ENCODE measurements at regions not wholly inside any gene's neighbourhood (a gene's known extent, or its start where the extent isn't known, plus 50 kb on each side); places are given as distances from the start of the nearest gene placed in this dataset.

DNA sequence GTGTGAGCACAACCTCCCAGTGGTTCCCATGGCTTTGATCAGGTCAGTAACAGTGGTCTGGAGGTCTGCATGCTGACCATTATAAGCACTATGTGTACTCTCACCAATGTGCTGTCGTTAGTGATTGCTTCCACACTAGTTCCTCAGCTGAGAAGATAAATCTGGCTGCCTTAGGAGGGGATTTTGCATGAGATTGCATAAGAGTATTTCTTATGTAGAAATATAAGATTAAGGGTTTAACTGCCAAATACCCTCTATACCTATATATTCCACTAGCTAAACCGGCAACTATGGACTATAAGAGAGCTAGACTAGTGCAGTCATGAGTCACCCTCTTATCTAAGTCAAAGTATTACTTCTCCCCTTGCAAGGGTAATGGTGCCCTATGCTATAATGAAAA is 580.2 kb downstream of the CDH11 start:
- H3K79me2 ChIP-seq (ENCODE audit: low read length), result no peaks in the 10 kb centered on the region
- TF ChIP-seq, protein P1, sequence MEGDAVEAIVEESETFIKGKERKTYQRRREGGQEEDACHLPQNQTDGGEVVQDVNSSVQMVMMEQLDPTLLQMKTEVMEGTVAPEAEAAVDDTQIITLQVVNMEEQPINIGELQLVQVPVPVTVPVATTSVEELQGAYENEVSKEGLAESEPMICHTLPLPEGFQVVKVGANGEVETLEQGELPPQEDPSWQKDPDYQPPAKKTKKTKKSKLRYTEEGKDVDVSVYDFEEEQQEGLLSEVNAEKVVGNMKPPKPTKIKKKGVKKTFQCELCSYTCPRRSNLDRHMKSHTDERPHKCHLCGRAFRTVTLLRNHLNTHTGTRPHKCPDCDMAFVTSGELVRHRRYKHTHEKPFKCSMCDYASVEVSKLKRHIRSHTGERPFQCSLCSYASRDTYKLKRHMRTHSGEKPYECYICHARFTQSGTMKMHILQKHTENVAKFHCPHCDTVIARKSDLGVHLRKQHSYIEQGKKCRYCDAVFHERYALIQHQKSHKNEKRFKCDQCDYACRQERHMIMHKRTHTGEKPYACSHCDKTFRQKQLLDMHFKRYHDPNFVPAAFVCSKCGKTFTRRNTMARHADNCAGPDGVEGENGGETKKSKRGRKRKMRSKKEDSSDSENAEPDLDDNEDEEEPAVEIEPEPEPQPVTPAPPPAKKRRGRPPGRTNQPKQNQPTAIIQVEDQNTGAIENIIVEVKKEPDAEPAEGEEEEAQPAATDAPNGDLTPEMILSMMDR (IDR thresholded peaks at IDR 0.05; ENCODE audit: low read length), result no peak
- TF ChIP-seq EZH2phosphoT487 (IDR thresholded peaks at IDR 0.05; ENCODE audit: low read length) (no peak), EZH2 (optimal IDR thresholded peaks at IDR 0.05; ENCODE audit: low read depth, low read length) (no peak)
- H3K4me3 ChIP-seq (ENCODE audit: low read length), result no peak overlapping the region
- H2AFZ ChIP-seq (ENCODE audit: low read length), result no peak overlapping the region
- H3K27ac ChIP-seq (ENCODE audit: low read length), result no peak overlapping the region
- H3K4me2 ChIP-seq (ENCODE audit: low read depth, low read length), result no peak overlapping the region
- 0 out of 2 replicates have a peak, but pooled peaks cover 4% of the 10 kb centered on the region for H3K4me1 ChIP-seq (ENCODE audit: low read length)
- H3F3A ChIP-seq (ENCODE audit: insufficient read depth, low read length), result no peaks in the 10 kb centered on the region
- no peaks in the 10 kb centered on the region for H3K9me3 ChIP-seq (replicated peaks; ENCODE audit: insufficient read depth, low read length)
- H3K36me3 ChIP-seq (replicated peaks; ENCODE audit: insufficient read depth, low read length), result no peaks in the 10 kb centered on the region
- H3K9me2 ChIP-seq (replicated peaks; ENCODE audit: insufficient read depth, low read length), result no peaks in the 10 kb centered on the region; the same call in 1 of the 2 replicates
- H4K20me1 ChIP-seq (ENCODE audit: insufficient read depth, low read length), result no peaks in the 10 kb centered on the region
- no peak for DNase-seq
- no peaks in the 10 kb centered on the region for H3K27me3 ChIP-seq (replicated peaks; ENCODE audit: insufficient read depth, low read length)
- H3K9ac ChIP-seq (ENCODE audit: low read length), result no peak overlapping the region

DNA sequence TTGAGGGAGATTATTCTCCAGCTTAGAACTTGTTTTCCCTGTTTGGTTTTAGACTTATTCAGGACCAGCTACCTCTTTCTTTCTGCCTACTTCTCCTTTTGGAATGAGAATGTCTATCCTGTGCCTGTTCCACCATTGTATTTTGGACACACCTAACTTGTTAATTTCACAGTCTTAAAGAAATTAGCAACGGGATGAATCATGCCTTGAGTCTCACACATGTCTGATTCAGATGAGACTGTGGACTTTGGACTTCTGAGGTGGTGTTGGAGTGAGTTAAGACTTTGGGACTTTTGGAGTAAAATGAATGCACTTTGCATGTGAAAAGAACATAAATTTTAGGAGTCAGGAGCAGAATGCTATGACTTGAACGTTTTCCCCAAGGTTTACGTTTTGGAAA is 581.4 kb downstream of the CDH11 start:
- H3K79me2 ChIP-seq (ENCODE audit: low read length), result no peaks in the 10 kb centered on the region
- no peaks in the 10 kb centered on the region for H3K36me3 ChIP-seq (replicated peaks; ENCODE audit: insufficient read depth, low read length)
- H3K4me3 ChIP-seq (ENCODE audit: low read length), result no peak overlapping the region
- H2AFZ ChIP-seq (ENCODE audit: low read length), result no peak overlapping the region
- TF ChIP-seq EZH2 (optimal IDR thresholded peaks at IDR 0.05; ENCODE audit: low read depth, low read length), result no peak
- TF ChIP-seq, protein P1 (IDR thresholded peaks at IDR 0.05; ENCODE audit: low read length), result no peak
- TF ChIP-seq EZH2phosphoT487 (IDR thresholded peaks at IDR 0.05; ENCODE audit: low read length), result no peak
- no peaks in the 10 kb centered on the region for H4K20me1 ChIP-seq (ENCODE audit: insufficient read depth, low read length)
- no peaks in the 10 kb centered on the region for H3F3A ChIP-seq (ENCODE audit: insufficient read depth, low read length)
- no peak overlapping the region for H3K27ac ChIP-seq (ENCODE audit: low read length)
- 0 out of 2 replicates have a peak, but pooled peaks cover 4% of the 10 kb centered on the region for H3K4me1 ChIP-seq (ENCODE audit: low read length)
- H3K27me3 ChIP-seq (replicated peaks; ENCODE audit: insufficient read depth, low read length), result no peaks in the 10 kb centered on the region
- H3K9me3 ChIP-seq (replicated peaks; ENCODE audit: insufficient read depth, low read length), result no peaks in the 10 kb centered on the region
- H3K9me2 ChIP-seq (replicated peaks; ENCODE audit: insufficient read depth, low read length), result no peaks in the 10 kb centered on the region
- H3K4me2 ChIP-seq (ENCODE audit: low read depth, low read length), result no peak overlapping the region
- no peak for DNase-seq
- H3K9ac ChIP-seq (ENCODE audit: low read length), result no peak overlapping the region

DNA sequence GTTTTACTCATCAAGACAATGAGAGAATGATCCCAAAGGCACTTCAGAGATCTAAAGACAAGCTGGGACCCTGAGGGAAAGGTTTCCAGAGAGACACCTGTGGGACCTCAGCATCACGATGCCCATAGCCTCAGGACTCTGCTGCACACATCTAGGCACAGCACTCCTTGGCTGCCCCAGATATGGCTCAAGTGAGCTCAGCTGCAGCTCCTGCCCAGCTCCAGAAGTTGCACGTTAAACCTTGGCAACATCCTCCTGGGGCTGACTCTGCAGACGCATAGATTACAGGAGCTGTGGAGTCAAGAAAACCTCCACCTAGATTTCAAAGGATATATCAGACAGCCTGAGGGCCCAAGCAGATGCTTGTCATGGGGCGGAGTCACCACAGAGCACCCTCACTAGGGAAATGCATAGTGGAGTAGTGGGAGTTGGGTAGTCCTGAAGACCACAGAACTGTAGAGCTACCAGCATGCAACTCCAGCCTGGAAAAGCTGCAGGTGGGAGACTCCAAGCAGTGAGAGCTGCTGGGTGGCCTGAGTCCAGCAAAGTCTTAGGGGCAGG is 582.0 kb downstream of the CDH11 start:
- Histone ChIP-seq H3K4me2 (ENCODE audit: low read depth, low read length) (no peak overlapping the region), H3K4me3 (ENCODE audit: low read length) (no peak overlapping the region), H2AFZ (ENCODE audit: low read length) (no peak overlapping the region), H3K4me1 (ENCODE audit: low read length) (0 out of 2 replicates have a peak, but pooled peaks cover 4% of the 10 kb centered on the region), H3K27ac (ENCODE audit: low read length) (no peak overlapping the region), H3K9me2 (replicated peaks; ENCODE audit: insufficient read depth, low read length) (no peaks in the 10 kb centered on the region), H3K9ac (ENCODE audit: low read length) (no peak overlapping the region), H3F3A (ENCODE audit: insufficient read depth, low read length) (no peaks in the 10 kb centered on the region), H3K9me3 (replicated peaks; ENCODE audit: insufficient read depth, low read length) (no peaks in the 10 kb centered on the region), H3K36me3 (replicated peaks; ENCODE audit: insufficient read depth, low read length) (no peaks in the 10 kb centered on the region), H3K79me2 (ENCODE audit: low read length) (no peaks in the 10 kb centered on the region), H3K27me3 (replicated peaks; ENCODE audit: insufficient read depth, low read length) (no peaks in the 10 kb centered on the region), H4K20me1 (ENCODE audit: insufficient read depth, low read length) (no peaks in the 10 kb centered on the region)
- TF ChIP-seq EZH2 (optimal IDR thresholded peaks at IDR 0.05; ENCODE audit: low read depth, low read length) (no peak), EZH2phosphoT487 (IDR thresholded peaks at IDR 0.05; ENCODE audit: low read length) (no peak)
- TF ChIP-seq, protein P1 (IDR thresholded peaks at IDR 0.05; ENCODE audit: low read length), result no peak
- DNase-seq, result no peak
